Esophagus (tissue), 2 donors: ENCODE measurements at regions not wholly inside any gene's neighbourhood (a gene's known extent, or its start where the extent isn't known, plus 50 kb on each side); places are given as distances from the start of the nearest gene placed in this dataset.
"Not testable (repeated sequence)": the region's sequence is repeated elsewhere in the genome, so short reads cannot be mapped to it uniquely, and the experiment has no call there.

Source experiments
- H3K27ac ChIP-seq, 2 donors: one replicate each; pipeline ENCODE4 v1.5.1; 2013; ENCODE audit warnings: low read depth in 2 of 2, mild to moderate bottlenecking in 2 of 2, inconsistent platforms in 1 of 2, low read length in 1 of 2, moderate library complexity in 1 of 2
- H3K27me3 ChIP-seq, 2 donors: one replicate each; pipeline ENCODE4 v1.6.1; 2013; ENCODE audit warnings: low read length in 2 of 2, control low read depth in 1 of 2, mild to moderate bottlenecking in 1 of 2; ENCODE audit not compliant: insufficient read depth in 2 of 2, control insufficient read depth in 1 of 2
- H3K36me3 ChIP-seq, 2 donors: one replicate each; pipeline ENCODE4 v1.6.1; 2013; ENCODE audit warnings: low read length in 1 of 2; ENCODE audit not compliant: control insufficient read depth in 2 of 2, insufficient read depth in 2 of 2
- H3K4me1 ChIP-seq, 2 donors: one replicate each; pipeline ENCODE4 v1.6.1; 2013; ENCODE audit warnings: low read length in 1 of 2; ENCODE audit not compliant: control insufficient read depth in 2 of 2, insufficient read depth in 2 of 2
- H3K4me3 ChIP-seq, 2 donors: one replicate each; pipeline ENCODE4 v1.5.1; 2013; ENCODE audit warnings: low read length in 2 of 2, mild to moderate bottlenecking in 2 of 2, low read depth in 1 of 2, moderate library complexity in 1 of 2
- H3K9me3 ChIP-seq, 2 donors: one replicate each; pipeline ENCODE4 v1.6.1; 2013; ENCODE audit warnings: mild to moderate bottlenecking in 2 of 2, low read depth in 1 of 2, low read length in 1 of 2, moderate library complexity in 1 of 2; ENCODE audit not compliant: control insufficient read depth in 2 of 2, insufficient read depth in 1 of 2
- WGBS, 2 donors: extraction: QIAGEN DNeasy Blood & Tissue Kit; methylation state at CpG; one replicate each; pipeline ENCODE4 v1.1.7; 2013; 5-methylcytosine and 5-hydroxymethylcytosine counted together
- donor health status: healthy with polysubstance abuse.
- donor health status: Bipolar disorder and iron deficiency.

GRCh38 chr5:4022056-4022670, 426.5 kb downstream of the IRX1 start:
- Histone ChIP-seq H3K27me3 (no peaks in the 10 kb centered on the region), H3K27ac (no peak overlapping the region), H3K4me1 (peaks cover 0 to 7% of the 10 kb centered on the region in 2 donors), H3K4me3 (no peak overlapping the region), H3K9me3 (no peaks in the 10 kb centered on the region), H3K36me3 (no peaks in the 10 kb centered on the region)
- 85 to 88% methylated on average over 19 of the region's 19 CpGs for WGBS, 2 donors

DNA sequence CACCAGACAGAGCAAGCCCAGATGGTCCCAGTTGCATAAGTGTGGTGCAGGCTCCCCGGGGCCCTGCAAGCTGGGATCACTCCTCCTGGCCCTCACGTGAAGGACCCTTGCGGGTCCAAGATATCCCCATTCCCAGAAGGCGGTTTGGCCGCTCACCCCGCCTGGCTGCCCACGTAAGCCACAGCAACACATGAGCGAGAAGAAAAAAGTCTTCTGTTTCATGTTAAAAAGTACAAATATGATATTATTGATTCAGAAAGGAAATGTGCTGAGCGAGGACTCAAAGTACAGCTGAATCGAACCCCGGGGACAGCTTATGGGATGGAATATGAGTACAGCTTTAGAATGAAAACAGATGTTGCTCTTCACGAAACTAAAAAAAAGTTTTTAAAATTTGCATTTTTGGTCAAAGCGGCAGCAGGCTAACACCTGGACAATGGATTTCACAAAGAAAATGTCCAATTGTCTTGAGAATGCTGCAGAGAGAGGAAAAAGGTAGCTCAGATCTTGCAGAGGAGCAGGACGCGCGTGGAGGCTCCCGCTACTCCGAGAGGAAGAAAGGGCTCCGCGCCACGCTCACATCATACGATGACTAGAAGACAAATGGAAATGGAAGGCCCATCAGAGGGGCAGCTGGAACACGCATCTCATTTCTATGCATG, 427.6 kb downstream of the IRX1 start:
- Histone ChIP-seq H3K27ac (no peak overlapping the region), H3K9me3 (no peaks in the 10 kb centered on the region), H3K4me3 (no peak overlapping the region), H3K36me3 (no peaks in the 10 kb centered on the region), H3K4me1 (peaks cover 0 to 7% of the 10 kb centered on the region in 2 donors), H3K27me3 (no peaks in the 10 kb centered on the region)
- WGBS, 2 donors: 86 to 87% methylated on average over 23 of the region's 23 CpGs

- peaks cover 0 to 7% of the 10 kb centered on the region in 2 donors for H3K4me1 ChIP-seq
- no peaks in the 10 kb centered on the region for H3K36me3 ChIP-seq
- no peak overlapping the region for H3K27ac ChIP-seq
- no peaks in the 10 kb centered on the region for H3K27me3 ChIP-seq
- H3K9me3 ChIP-seq: no peaks in the 10 kb centered on the region
- no peak overlapping the region for H3K4me3 ChIP-seq
Measured at GRCh38 chr5:4023753-4024335, 428.2 kb downstream of the IRX1 start.

GRCh38 chr5:4027088-4027734, 431.6 kb downstream of the IRX1 start:
- 64 to 65% methylated on average over 17 of the region's 17 CpGs for WGBS, 2 donors
- no peaks in the 10 kb centered on the region for H3K4me1 ChIP-seq
- no peaks in the 10 kb centered on the region for H3K36me3 ChIP-seq
- H3K9me3 ChIP-seq: no peaks in the 10 kb centered on the region
- no peak overlapping the region for H3K27ac ChIP-seq
- no peak overlapping the region for H3K4me3 ChIP-seq
- H3K27me3 ChIP-seq: no peaks in the 10 kb centered on the region

DNA sequence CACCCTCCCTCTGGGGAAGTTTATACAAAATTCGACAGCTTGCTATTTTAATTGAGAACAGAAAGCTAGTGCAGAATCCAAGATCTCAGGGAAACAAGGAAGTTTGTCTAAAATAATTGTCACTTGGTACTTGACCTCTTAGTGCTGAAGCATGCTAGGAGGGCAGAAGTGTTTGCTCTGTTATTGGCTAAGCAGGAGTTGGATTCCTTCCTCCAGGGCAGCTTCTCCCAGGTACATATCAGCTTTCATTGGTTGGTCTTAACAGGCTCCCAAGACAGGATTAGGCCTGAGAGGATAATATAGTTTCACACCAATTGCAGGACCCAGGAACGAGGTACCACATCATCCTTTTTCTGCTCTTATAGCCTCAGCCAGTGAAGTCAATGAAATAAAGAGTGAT, 432.8 kb downstream of the IRX1 start:
- no peaks in the 10 kb centered on the region for H3K27me3 ChIP-seq
- no peaks in the 10 kb centered on the region for H3K36me3 ChIP-seq
- no peak overlapping the region for H3K4me3 ChIP-seq
- H3K4me1 ChIP-seq: no peaks in the 10 kb centered on the region
- no peaks in the 10 kb centered on the region for H3K9me3 ChIP-seq
- 36 to 52% methylated on average over 2 of the region's 2 CpGs for WGBS, 2 donors
- no peak overlapping the region for H3K27ac ChIP-seq

DNA sequence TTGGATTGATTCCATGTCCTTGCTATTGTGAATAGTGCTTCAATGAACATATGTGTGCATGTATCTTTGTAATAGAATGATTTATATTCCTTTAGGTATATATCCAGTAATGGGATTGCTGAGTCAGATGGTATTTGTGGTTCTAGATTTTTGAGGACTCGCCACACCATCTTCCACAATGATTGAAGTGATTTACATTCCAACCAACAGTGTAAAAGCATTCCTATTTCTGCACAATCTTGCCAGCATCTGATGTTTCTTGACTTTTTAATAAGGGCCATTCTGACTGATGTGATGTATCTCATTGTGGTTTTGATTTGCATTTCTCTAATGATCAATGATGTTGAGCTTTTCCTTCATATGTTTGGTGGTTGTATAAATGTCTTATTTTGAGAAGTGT, 437.9 kb downstream of the IRX1 start:
- not testable (repeated sequence) for H3K4me1 ChIP-seq, H3K36me3 ChIP-seq, H3K27me3 ChIP-seq, H3K4me3 ChIP-seq, H3K27ac ChIP-seq, H3K9me3 ChIP-seq
- WGBS, 2 donors: 68 to 82% methylated on average over 1 of the region's 1 CpG

GRCh38 chr5:4036861-4037260, 441.2 kb downstream of the IRX1 start:
- WGBS, 2 donors: 74 to 82% methylated on average over 5 of the region's 5 CpGs
- Histone ChIP-seq H3K4me3 (no peak overlapping the region), H3K36me3 (no peaks in the 10 kb centered on the region), H3K9me3 (peaks cover 0 to 2% of the 10 kb centered on the region in 2 donors), H3K4me1 (no peaks in the 10 kb centered on the region), H3K27me3 (no peaks in the 10 kb centered on the region), H3K27ac (no peak overlapping the region)

GRCh38 chr5:4038994-4039393, 443.4 kb downstream of the IRX1 start:
- WGBS, 2 donors: 68 to 70% methylated on average over 8 of the region's 8 CpGs

DNA sequence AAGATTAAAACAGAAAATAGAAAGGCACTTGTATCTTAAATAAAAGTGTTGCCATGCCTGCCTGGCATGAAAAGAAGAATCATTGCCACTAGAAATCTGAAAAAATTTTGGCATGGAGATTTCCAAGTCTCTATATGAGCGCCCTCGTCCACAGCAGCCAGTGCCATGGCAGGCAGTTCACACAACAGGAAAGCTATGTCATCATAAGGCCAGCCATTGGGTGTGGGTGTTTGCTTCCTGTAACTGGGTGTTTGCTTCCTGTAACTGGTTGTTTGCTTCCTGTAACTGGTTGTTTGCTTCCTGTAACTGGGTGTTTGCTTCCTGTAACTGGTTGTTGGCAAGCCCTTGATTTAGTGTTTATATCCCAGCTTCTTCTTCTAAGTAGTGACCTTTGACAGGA, 446.7 kb downstream of the IRX1 start:
- H3K4me1 ChIP-seq: no peaks in the 10 kb centered on the region
- 57 to 59% methylated on average over 2 of the region's 2 CpGs for WGBS, 2 donors
- no peak overlapping the region for H3K4me3 ChIP-seq
- no peaks in the 10 kb centered on the region for H3K36me3 ChIP-seq
- H3K9me3 ChIP-seq: peaks cover 0 to 2% of the 10 kb centered on the region in 2 donors
- no peak overlapping the region for H3K27ac ChIP-seq
- no peaks in the 10 kb centered on the region for H3K27me3 ChIP-seq

More at GRCh38 chr5:4038994-4039393, 443.4 kb downstream of the IRX1 start:
- Histone ChIP-seq H3K9me3 (peaks cover 0 to 2% of the 10 kb centered on the region in 2 donors), H3K27ac (no peak overlapping the region), H3K36me3 (no peaks in the 10 kb centered on the region), H3K4me3 (no peak overlapping the region), H3K27me3 (no peaks in the 10 kb centered on the region), H3K4me1 (no peaks in the 10 kb centered on the region)
